ENCODE measurements at regions not wholly inside any gene's neighbourhood (a gene's known extent, or its start where the extent isn't known, plus 50 kb on each side); places are given as distances from the start of the nearest gene placed in this dataset.

DNA sequence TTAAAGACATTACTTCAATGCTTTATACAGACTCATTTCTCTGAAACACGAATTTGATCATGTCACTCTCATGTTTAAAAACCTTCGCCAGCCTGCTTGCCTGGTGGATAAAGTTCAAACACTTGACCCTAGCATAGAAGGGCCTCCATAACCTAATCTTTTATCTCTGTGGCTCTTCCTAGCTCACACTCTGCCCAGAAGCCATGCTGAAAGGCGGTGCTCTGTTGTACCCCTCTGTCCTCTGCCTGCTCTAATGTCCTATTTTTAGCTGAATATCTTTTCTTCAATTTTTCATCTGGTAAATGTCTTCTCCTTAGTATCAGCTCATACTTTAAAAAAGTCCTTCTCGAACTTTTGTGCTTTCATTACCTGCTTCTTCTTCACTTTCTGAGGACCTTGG lies 302.6 kb upstream of the BOD1L1 start:
- Mint-ChIP-seq H3K36me3 (ENCODE audit: low read depth) (no peaks in the 10 kb centered on the region), H3K27ac (no peak overlapping the region), H3K4me1 (ENCODE audit: low read depth) (no peaks in the 10 kb centered on the region), H3K9me3 (no peaks in the 10 kb centered on the region), H3K27me3 (no peaks in the 10 kb centered on the region), H3K4me3 (no peak overlapping the region)
- no peak for DNase-seq

DNA sequence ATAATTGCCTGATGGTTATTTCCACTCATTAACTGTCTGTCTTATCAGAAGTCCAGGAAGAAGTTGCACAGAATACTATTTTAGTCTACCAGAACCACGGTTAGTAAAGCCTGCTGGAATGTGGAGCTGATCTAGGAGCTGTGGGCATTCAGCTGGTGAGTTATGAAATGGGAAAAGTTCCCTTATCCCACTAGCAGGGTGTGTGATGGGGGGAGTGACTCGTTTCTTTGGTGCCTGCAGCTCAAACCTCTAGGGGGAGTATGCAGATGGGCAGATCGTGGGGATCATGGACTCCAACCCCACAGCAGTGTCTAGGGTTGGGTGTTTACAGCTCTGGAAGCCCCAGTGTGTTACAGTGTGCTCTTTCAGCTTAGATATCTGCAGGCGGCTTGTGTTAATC lies 305.7 kb upstream of the BOD1L1 start:
- H3K36me3 Mint-ChIP-seq (ENCODE audit: low read depth): no peaks in the 10 kb centered on the region
- DNase-seq: no peak
- H3K4me1 Mint-ChIP-seq (ENCODE audit: low read depth): no peaks in the 10 kb centered on the region
- H3K27ac Mint-ChIP-seq: no peak overlapping the region
- no peaks in the 10 kb centered on the region for H3K27me3 Mint-ChIP-seq
- H3K9me3 Mint-ChIP-seq: no peaks in the 10 kb centered on the region
- H3K4me3 Mint-ChIP-seq: no peak overlapping the region

DNA sequence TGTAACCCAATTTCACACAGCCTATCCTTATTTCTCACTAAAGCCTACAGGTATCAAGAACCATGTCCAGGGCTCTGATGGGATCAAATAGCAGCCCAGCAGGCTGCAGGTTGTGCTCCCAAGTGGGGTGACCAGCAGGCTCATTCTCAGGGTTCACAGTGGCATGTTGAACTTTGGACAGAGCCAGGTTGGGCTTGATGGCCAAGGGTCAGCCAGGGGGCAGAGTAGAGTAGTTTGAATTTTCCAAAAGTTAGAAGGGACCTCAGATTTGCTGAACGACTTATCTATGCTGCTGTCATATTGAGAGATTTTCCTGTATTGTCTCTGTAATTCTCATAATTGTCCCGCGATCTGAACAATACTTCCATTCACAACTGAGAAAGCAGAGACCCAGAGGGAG lies 310.8 kb upstream of the BOD1L1 start:
- DNase-seq: no peak
- Mint-ChIP-seq H3K4me3 (no peak overlapping the region), H3K4me1 (ENCODE audit: low read depth) (no peaks in the 10 kb centered on the region), H3K27me3 (no peaks in the 10 kb centered on the region), H3K27ac (no peak overlapping the region), H3K9me3 (no peaks in the 10 kb centered on the region), H3K36me3 (ENCODE audit: low read depth) (no peaks in the 10 kb centered on the region)

DNA sequence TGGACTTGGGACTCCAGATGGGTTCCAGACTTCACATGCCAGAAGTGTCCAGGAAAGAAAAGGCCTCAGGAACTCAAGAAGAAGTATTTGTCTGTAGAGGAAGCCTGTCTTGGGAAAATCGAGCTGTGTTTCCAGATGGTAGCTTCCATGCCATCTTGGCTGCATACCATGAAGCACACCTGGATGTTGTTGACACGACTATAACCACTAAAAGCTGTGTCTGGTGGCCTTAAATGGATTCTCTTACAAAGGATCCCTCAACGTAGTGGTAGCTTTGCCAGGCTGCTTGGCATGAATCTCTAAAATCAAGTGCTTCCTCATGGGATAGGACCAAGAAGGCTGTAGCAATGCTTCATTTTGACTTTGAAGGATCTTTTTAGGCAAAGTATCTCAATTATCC lies 313.4 kb upstream of the BOD1L1 start:
- H3K9me3 Mint-ChIP-seq: no peaks in the 10 kb centered on the region
- H3K4me3 Mint-ChIP-seq: no peak overlapping the region
- no peak for DNase-seq
- H3K27ac Mint-ChIP-seq: no peak overlapping the region
- no peaks in the 10 kb centered on the region for H3K27me3 Mint-ChIP-seq
- H3K36me3 Mint-ChIP-seq (ENCODE audit: low read depth): no peaks in the 10 kb centered on the region
- H3K4me1 Mint-ChIP-seq (ENCODE audit: low read depth): no peaks in the 10 kb centered on the region

DNA sequence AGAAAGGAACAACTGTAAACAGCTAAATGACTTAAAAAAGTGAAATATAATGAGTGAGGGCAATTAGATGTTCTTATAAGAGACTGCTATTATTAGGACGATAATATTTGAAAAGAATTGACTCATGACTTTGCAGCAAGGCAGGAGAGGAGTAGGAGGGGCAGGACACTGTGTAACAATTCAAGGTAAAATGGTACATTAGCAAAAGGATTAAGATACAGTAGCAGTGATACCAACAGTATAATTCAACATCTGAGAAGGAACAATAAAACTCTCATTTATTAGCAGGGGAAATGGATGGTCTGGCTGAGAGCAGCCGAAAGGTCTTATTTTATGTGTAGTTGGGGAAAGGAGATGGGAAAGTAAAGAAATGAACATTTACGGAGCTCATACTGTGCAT lies 315.5 kb upstream of the BOD1L1 start:
- no peaks in the 10 kb centered on the region for H3K27me3 Mint-ChIP-seq
- no peaks in the 10 kb centered on the region for H3K9me3 Mint-ChIP-seq
- no peak for DNase-seq
- H3K4me1 Mint-ChIP-seq (ENCODE audit: low read depth): no peaks in the 10 kb centered on the region
- no peak overlapping the region for H3K27ac Mint-ChIP-seq
- no peaks in the 10 kb centered on the region for H3K36me3 Mint-ChIP-seq (ENCODE audit: low read depth)
- H3K4me3 Mint-ChIP-seq: no peak overlapping the region

DNA sequence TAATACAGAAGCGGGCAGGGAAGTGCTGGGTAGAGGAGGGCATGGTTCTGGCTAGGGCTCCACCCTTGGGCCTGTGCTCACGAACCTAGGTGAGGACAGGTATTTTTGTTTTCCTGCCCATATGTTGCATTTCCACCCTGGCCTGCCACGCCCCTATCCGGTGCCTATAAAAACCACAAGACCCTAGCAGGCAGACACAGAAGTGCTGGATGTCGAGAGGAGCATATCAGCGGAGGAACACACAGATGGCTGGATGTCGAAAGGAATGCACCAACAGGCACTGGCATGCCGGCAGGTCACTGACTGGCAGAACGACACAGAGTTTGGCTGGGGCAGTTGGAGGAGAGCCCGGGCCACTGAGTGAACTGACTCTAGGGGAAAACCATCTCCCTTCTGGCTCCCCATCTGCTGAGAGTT lies 316.6 kb upstream of the BOD1L1 start:
- no peaks in the 10 kb centered on the region for H3K27me3 Mint-ChIP-seq
- no peak for DNase-seq
- H3K4me3 Mint-ChIP-seq: no peak overlapping the region
- no peaks in the 10 kb centered on the region for H3K9me3 Mint-ChIP-seq
- H3K36me3 Mint-ChIP-seq (ENCODE audit: low read depth): no peaks in the 10 kb centered on the region
- no peaks in the 10 kb centered on the region for H3K4me1 Mint-ChIP-seq (ENCODE audit: low read depth)
- H3K27ac Mint-ChIP-seq: no peak overlapping the region

DNA sequence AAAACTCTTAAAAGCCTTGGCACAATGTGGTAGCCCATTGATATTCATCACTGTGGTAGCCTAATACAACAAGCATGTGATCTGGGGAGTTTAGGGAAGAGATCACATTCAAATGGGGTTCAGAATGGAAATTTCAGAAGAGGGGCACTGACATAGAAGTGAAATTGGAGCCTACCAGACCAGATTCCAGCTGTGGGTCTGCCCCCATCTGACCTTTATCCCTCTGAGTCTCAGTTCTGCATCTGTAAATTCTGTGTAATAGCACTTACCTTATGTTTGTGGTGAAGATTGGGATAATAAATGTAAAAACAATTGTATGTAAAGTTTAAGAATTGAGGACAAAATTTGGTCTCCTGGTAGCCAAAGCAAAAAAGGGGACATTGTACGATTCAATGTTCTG lies 320.4 kb upstream of the BOD1L1 start:
- H3K9me3 Mint-ChIP-seq: no peaks in the 10 kb centered on the region
- DNase-seq: no peak
- H3K36me3 Mint-ChIP-seq (ENCODE audit: low read depth): no peaks in the 10 kb centered on the region
- no peaks in the 10 kb centered on the region for H3K27me3 Mint-ChIP-seq
- no peaks in the 10 kb centered on the region for H3K4me1 Mint-ChIP-seq (ENCODE audit: low read depth)
- H3K27ac Mint-ChIP-seq: no peak overlapping the region
- no peak overlapping the region for H3K4me3 Mint-ChIP-seq

DNA sequence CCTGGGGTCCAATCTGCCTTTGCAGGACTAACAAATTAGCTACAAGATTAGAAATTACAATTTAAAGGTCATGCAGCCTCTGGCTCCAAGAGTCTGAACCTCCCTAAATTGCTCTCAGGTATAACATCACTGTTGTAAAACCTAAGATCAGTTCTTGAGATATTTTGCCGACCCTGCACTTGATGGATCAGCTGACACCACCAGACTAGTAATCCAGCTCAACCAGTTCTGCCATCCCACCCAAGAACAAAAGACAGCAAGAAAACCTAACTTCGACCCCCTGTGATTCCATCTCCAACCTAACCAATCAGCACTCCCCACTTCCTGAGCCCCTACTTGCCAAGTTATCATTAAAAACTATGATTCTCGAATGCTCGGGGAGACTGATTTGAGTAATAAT lies 323.0 kb upstream of the BOD1L1 start:
- Mint-ChIP-seq H3K4me3 (no peak overlapping the region), H3K9me3 (no peaks in the 10 kb centered on the region)

DNA sequence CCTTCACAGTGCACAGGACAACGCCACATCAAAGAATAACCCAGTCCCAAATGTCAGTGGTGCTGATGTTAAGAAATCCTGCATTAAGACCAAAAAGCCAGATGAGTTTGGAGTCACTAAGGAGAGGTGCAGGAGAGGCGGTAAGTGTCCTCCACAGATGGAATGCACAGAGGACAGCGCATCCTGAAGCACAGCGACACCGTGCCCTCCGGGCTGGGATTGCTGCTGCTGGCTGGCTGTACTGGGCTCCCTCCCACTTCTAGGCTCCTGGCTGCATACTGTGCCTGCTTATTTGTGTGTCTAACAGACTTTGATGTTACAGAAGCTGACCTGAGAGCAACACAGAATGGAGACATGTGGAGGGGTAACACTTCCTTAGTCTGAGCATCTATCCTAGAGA lies 325.6 kb upstream of the BOD1L1 start:
- Mint-ChIP-seq H3K36me3 (ENCODE audit: low read depth) (no peaks in the 10 kb centered on the region), H3K4me3 (no peak overlapping the region), H3K27me3 (no peaks in the 10 kb centered on the region), H3K4me1 (ENCODE audit: low read depth) (no peaks in the 10 kb centered on the region), H3K27ac (no peak overlapping the region), H3K9me3 (no peaks in the 10 kb centered on the region)
- DNase-seq: no peak

More for the DNA sequence above, 323.0 kb upstream of the BOD1L1 start:
- no peaks in the 10 kb centered on the region for H3K27me3 Mint-ChIP-seq
- DNase-seq: no peak
- no peaks in the 10 kb centered on the region for H3K36me3 Mint-ChIP-seq (ENCODE audit: low read depth)
- no peaks in the 10 kb centered on the region for H3K4me1 Mint-ChIP-seq (ENCODE audit: low read depth)
- no peak overlapping the region for H3K27ac Mint-ChIP-seq

DNA sequence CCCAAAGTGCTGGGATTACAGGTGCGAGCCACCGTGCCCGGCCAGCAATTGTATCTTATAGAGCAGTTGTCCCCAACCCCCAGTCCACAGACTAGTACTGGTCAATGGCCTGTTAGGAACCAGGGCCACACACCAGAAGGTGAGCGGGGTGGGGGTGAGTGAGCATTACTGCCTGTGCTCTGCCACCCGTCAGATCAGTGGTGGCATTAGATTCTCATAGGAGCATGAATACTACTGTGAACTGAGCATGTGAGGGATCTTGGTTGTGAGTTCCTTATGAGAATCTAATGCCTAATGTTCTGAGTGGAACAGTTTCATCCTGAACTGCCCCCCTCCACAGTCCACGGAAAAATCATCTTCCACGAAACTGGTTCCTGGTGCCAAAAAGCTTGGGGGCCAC lies 328.0 kb upstream of the BOD1L1 start:
- Mint-ChIP-seq H3K4me1 (ENCODE audit: low read depth) (no peaks in the 10 kb centered on the region), H3K27me3 (no peaks in the 10 kb centered on the region), H3K27ac (no peak overlapping the region), H3K9me3 (no peaks in the 10 kb centered on the region), H3K4me3 (no peak overlapping the region), H3K36me3 (ENCODE audit: low read depth) (no peaks in the 10 kb centered on the region)
- no peak for DNase-seq

DNA sequence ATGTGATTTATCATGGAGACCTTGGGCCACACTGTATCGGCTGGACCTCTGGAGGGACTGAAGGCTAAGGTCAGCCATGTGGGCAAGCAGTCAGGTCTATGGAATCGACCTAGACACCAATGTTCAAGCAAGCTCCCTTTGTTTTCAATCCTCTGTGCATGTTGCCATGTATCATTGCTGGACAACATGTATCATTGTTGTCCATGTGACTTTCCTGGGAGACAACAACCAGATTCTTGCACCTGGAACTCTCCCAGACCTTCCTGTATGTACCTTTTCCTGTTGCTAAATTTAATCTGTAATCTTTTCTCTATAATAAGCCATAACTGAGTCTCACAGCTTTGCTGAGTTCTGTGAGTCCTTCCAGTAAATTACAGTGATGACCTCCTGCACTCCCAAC lies 329.4 kb upstream of the BOD1L1 start:
- DNase-seq: no peak
- H3K36me3 Mint-ChIP-seq (ENCODE audit: low read depth): no peaks in the 10 kb centered on the region
- H3K9me3 Mint-ChIP-seq: no peaks in the 10 kb centered on the region
- H3K4me3 Mint-ChIP-seq: no peak overlapping the region
- H3K27me3 Mint-ChIP-seq: no peaks in the 10 kb centered on the region
- H3K4me1 Mint-ChIP-seq (ENCODE audit: low read depth): no peaks in the 10 kb centered on the region
- no peak overlapping the region for H3K27ac Mint-ChIP-seq

DNA sequence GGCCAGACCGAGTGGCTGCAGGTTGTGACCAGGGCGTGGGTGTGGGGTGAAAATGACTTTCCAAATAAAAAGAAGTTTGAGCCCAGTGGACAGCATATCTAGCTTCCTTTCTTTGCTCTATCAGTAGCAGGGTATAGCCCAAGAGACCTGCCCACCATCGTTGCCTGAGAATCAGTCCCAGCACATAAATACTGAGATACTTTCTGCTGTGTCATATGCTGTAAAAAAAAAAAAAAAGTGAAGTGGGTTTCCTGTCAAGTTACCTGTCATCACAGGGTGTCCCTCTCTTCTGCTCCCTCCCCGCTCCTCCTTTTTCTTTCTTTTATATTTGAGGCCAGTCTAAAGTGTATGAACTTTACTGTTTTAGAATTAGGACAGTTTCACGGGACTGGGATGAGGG lies 330.3 kb upstream of the BOD1L1 start:
- H3K4me1 Mint-ChIP-seq (ENCODE audit: low read depth): no peaks in the 10 kb centered on the region
- H3K36me3 Mint-ChIP-seq (ENCODE audit: low read depth): no peaks in the 10 kb centered on the region
- H3K4me3 Mint-ChIP-seq: no peak overlapping the region
- no peak overlapping the region for H3K27ac Mint-ChIP-seq
- no peak for DNase-seq
- no peaks in the 10 kb centered on the region for H3K9me3 Mint-ChIP-seq
- no peaks in the 10 kb centered on the region for H3K27me3 Mint-ChIP-seq

DNA sequence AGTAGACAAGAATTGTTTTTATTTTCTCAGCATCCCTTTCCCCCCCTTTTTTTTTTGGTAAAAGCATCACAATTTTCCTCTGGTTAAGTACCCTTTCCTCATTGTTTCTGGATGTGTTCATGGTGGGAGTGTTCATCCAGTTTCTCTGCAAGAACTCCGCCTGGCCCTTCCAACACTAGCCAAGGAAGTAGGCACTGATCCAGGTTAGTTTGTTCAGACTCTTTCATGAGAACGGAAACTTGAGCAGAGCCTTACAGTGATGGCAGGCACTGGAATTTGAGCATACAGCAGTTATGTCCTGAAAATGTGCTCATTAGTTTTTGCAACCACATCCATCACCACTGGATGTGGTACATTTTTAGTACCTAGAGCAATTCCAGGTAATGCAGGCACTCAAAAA lies 336.1 kb upstream of the BOD1L1 start:
- Mint-ChIP-seq H3K9me3 (peaks cover 3% of the 10 kb centered on the region), H3K27me3 (peaks cover 3% of the 10 kb centered on the region), H3K27ac (no peak overlapping the region), H3K36me3 (ENCODE audit: low read depth) (no peaks in the 10 kb centered on the region), H3K4me3 (no peak overlapping the region), H3K4me1 (ENCODE audit: low read depth) (no peaks in the 10 kb centered on the region)
- DNase-seq: no peak

DNA sequence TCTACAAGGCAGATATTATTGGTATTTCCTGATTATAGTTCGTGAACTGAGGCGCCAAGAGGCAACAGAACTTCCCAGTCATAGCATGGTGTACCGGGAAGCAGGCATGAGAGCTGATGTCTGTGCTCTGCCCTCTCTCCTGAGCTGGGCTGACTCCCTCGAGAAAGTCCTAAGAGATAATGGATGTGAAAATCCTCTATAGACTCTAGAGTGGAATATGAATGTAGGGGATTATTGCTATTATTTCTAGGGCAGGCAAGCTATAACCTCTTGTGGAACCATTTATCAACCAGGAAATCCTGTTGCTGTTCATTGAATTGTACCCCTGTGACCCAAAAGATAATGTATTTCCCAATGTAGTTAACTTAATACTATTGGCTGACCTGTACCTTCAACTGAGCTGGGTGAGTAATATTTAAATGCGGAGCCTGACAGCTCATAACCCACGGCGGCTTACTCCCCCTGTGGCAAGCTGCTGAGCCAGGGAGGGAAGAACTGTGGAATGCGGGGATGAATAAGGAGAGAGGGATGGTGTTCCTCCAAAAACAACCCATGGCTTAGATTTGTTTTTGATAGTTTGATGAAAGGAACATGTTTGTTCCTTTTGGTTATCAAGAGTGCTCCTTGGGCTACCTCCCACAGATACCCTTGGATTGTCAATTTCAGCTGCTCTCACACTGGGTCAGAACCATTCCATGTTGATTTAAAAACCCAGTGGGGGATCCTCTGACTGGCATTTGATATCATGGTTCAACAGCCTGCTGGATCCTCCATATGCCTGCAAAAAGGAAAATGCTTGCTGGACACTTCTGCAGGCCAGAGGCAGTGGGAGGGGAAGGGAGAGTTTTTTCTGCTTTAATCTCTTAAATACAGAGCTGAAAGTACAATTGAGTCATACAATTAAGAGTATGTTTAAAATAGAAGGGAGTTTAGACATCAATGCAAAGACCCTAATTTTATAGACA lies 339.0 kb upstream of the BOD1L1 start:
- DNase-seq: no peak

DNA sequence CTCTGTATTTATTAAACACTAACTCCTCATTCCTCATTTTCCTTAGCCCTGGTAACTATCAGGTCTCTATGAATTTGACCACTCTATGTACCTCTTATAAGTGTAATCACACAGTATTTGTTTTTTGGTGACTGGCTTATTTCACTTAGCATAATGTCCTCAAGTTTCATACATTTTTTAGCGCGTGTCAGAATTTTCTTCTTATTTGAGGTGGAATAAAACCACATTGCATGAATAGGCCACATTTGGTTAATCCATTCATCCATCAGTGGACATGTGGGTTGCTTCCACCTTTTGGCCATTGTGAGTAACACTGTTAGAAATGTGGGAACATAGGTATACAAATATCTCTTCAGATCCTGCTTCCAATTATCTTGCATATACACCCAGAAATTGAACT lies 341.2 kb upstream of the BOD1L1 start:
- H3K27me3 Mint-ChIP-seq: peaks cover 3% of the 10 kb centered on the region
- DNase-seq: no peak
- peaks cover 3% of the 10 kb centered on the region for H3K9me3 Mint-ChIP-seq
- no peak overlapping the region for H3K4me3 Mint-ChIP-seq
- H3K4me1 Mint-ChIP-seq (ENCODE audit: low read depth): no peaks in the 10 kb centered on the region
- H3K27ac Mint-ChIP-seq: no peak overlapping the region
- no peaks in the 10 kb centered on the region for H3K36me3 Mint-ChIP-seq (ENCODE audit: low read depth)

More for the DNA sequence above, 339.0 kb upstream of the BOD1L1 start:
- no peak overlapping the region for H3K27ac Mint-ChIP-seq
- no peaks in the 10 kb centered on the region for H3K4me1 Mint-ChIP-seq (ENCODE audit: low read depth)
- no peaks in the 10 kb centered on the region for H3K36me3 Mint-ChIP-seq (ENCODE audit: low read depth)
- H3K9me3 Mint-ChIP-seq: peaks cover 3% of the 10 kb centered on the region
- peaks cover 3% of the 10 kb centered on the region for H3K27me3 Mint-ChIP-seq
- no peak overlapping the region for H3K4me3 Mint-ChIP-seq

Data from activated T-cell treated with anti-CD3 and anti-CD28 coated beads, Interleukin-2, amount 50 U/mL, for 24 hours (primary cell).